ENCODE measurements at regions not wholly inside any gene's neighbourhood (a gene's known extent, or its start where the extent isn't known, plus 50 kb on each side); places are given as distances from the start of the nearest gene placed in this dataset.

GRCh38 chr22:27655582-27656185 is 145.9 kb downstream of the MN1 start:
- no peak for DNase-seq

- DNase-seq = no peak
Observed at GRCh38 chr22:27656970-27657369, 144.6 kb downstream of the MN1 start.

GRCh38 chr22:27660306-27660705 is 141.2 kb downstream of the MN1 start:
- DNase-seq = no peak

- DNase-seq = peak; percentile 89
Observed at GRCh38 chr22:27662359-27663301, 138.9 kb downstream of the MN1 start.

GRCh38 chr22:27663812-27664211 is 137.7 kb downstream of the MN1 start:
- DNase-seq = no peak

- DNase-seq = no peak
Observed at GRCh38 chr22:27666272-27666997, 135.1 kb downstream of the MN1 start.

- DNase-seq = no peak
Observed at GRCh38 chr22:27667121-27667843, 134.3 kb downstream of the MN1 start.

- DNase-seq = peak; percentile 98
Observed at GRCh38 chr22:27668828-27669797, 132.4 kb downstream of the MN1 start.

GRCh38 chr22:27669798-27670599 is 131.6 kb downstream of the MN1 start:
- DNase-seq = peak; percentile 45

GRCh38 chr22:27670701-27671412 is 130.7 kb downstream of the MN1 start:
- DNase-seq = peak; percentile 81

GRCh38 chr22:27671413-27671935 is 130.1 kb downstream of the MN1 start:
- no peak for DNase-seq

GRCh38 chr22:27672721-27673418 is 128.7 kb downstream of the MN1 start:
- DNase-seq = no peak

GRCh38 chr22:27673839-27674238 is 127.7 kb downstream of the MN1 start:
- no peak for DNase-seq

GRCh38 chr22:27674261-27674923 is 127.2 kb downstream of the MN1 start:
- DNase-seq = no peak

GRCh38 chr22:27676545-27677213 is 124.9 kb downstream of the MN1 start:
- DNase-seq = no peak

- DNase-seq = no peak
Observed at GRCh38 chr22:27677905-27678458, 123.6 kb downstream of the MN1 start.

GRCh38 chr22:27679176-27679575 is 122.4 kb downstream of the MN1 start:
- no peak for DNase-seq

All from hematopoietic multipotent progenitor cell treated with erythropoietin and hydrocortisone succinate and interleukin-3 and kit ligand, for 6 days (in vitro differentiated cells).